Fibroblast of lung (primary cell): ENCODE measurements at regions not wholly inside any gene's neighbourhood (a gene's known extent, or its start where the extent isn't known, plus 50 kb on each side); places are given as distances from the start of the nearest gene placed in this dataset.

Experiments used
- DNase-seq, 2 donors: peaks; one replicate each; pipeline versions ENCODE4 v3.0.0 to v3.0.0-alpha.2; 2010; ENCODE audit warnings: low read depth in 2 of 2
- H2AFZ ChIP-seq: 2 replicates; pipeline ENCODE4 v1.5.1; 2012; ENCODE audit warnings: low read length, control low read depth, inconsistent platforms
- H3K27ac ChIP-seq: 2 replicates; pipeline ENCODE4 v1.5.1; 2011; ENCODE audit warnings: low read length, control low read depth; ENCODE audit not compliant: insufficient read depth
- H3K27me3 ChIP-seq: 2 replicates; pipeline ENCODE4 v1.5.1; 2011; ENCODE audit warnings: mild to moderate bottlenecking, low read length; ENCODE audit not compliant: control insufficient read depth, insufficient read depth
- H3K36me3 ChIP-seq: 2 replicates; pipeline ENCODE4 v1.5.1; 2011; ENCODE audit warnings: low read length; ENCODE audit not compliant: control insufficient read depth, insufficient read depth
- H3K4me1 ChIP-seq: 2 replicates; pipeline ENCODE4 v1.5.1; 2011; ENCODE audit warnings: low read length; ENCODE audit not compliant: control insufficient read depth, insufficient read depth; ENCODE audit errors: extremely low read depth
- H3K4me2 ChIP-seq: 2 replicates; pipeline ENCODE4 v1.5.1; 2011; ENCODE audit warnings: low read length, control low read depth; ENCODE audit not compliant: insufficient read depth; ENCODE audit errors: extremely low read depth
- H3K4me3 ChIP-seq, 4 experiments: fragments of 200-600 bp in 1 of 4; sonication (generic) in 1 of 4; replicated peaks in 1 of 4; 2 replicates each; pipeline ENCODE4 v1.5.1; 2011 to 2016; ENCODE audit warnings: low read length in 4 of 4, low read depth in 3 of 4, mild to moderate bottlenecking in 3 of 4, control low read depth in 2 of 4, inconsistent platforms in 1 of 4, mixed read lengths in 1 of 4; ENCODE audit not compliant: insufficient read depth in 1 of 4; ENCODE audit errors: control extremely low read depth in 1 of 4
- H3K79me2 ChIP-seq: 2 replicates; pipeline ENCODE4 v1.5.1; 2012; ENCODE audit warnings: mild to moderate bottlenecking, low read length, inconsistent platforms; ENCODE audit not compliant: control insufficient read depth, insufficient read depth
- H3K9ac ChIP-seq: 2 replicates; pipeline ENCODE4 v1.5.1; 2011; ENCODE audit warnings: mild to moderate bottlenecking, low read length, control low read depth; ENCODE audit not compliant: insufficient read depth
- H3K9me3 ChIP-seq: 2 replicates; pipeline ENCODE4 v1.5.1; 2012; ENCODE audit warnings: low read depth, low read length; ENCODE audit not compliant: control insufficient read depth, insufficient read depth
- H4K20me1 ChIP-seq: 2 replicates; pipeline ENCODE4 v1.5.1; 2011; ENCODE audit warnings: low read length; ENCODE audit not compliant: control insufficient read depth, insufficient read depth; ENCODE audit errors: extremely low read depth
- CTCF ChIP-seq, 2 donors: IDR thresholded peaks in 1 of 2; conservative IDR thresholded peaks in 1 of 2; 1 replicate in 1 of 2; 2 replicates in 1 of 2; pipeline ENCODE4 v1.5.1; 2011 to 2012; ENCODE audit warnings: low read length in 2 of 2, control low read depth in 1 of 2, inconsistent platforms in 1 of 2, low read depth in 1 of 2, mild to moderate bottlenecking in 1 of 2
- EZH2 ChIP-seq: IDR thresholded peaks from 2 replicates; pipeline ENCODE4 v1.5.1; 2012; ENCODE audit warnings: low read length, control low read depth, mild to moderate bottlenecking; ENCODE audit errors: missing control alignments

GRCh38 chr7:10117815-10118214, 855.9 kb upstream of the PHF14 start:
- H2AFZ ChIP-seq = no peak overlapping the region
- TF ChIP-seq EZH2 (no peak), CTCF (conservative IDR thresholded peaks at IDR 0.05 in 1 of 2, IDR thresholded peaks at IDR 0.05 in 1 of 2; ENCODE audit: low read depth in 1 of 2, low read length in 2 of 2) (no peak)
- H3K4me2 ChIP-seq = no peak overlapping the region
- H3K9me3 ChIP-seq = no peaks in the 10 kb centered on the region
- no peak overlapping the region for H3K9ac ChIP-seq
- no peaks in the 10 kb centered on the region for H3K27me3 ChIP-seq
- no peak for DNase-seq
- H3K79me2 ChIP-seq = no peaks in the 10 kb centered on the region
- no peak overlapping the region for H3K27ac ChIP-seq
- H3K36me3 ChIP-seq = no peaks in the 10 kb centered on the region
- no peak overlapping the region for H3K4me3 ChIP-seq
- H4K20me1 ChIP-seq = no peaks in the 10 kb centered on the region
- H3K4me1 ChIP-seq = no peaks in the 10 kb centered on the region

GRCh38 chr7:10120936-10121335, 852.7 kb upstream of the PHF14 start:
- Histone ChIP-seq H3K79me2 (no peaks in the 10 kb centered on the region), H3K9ac (no peak overlapping the region), H3K9me3 (no peaks in the 10 kb centered on the region), H3K4me1 (no peaks in the 10 kb centered on the region), H3K27ac (no peak overlapping the region), H3K36me3 (no peaks in the 10 kb centered on the region), H3K4me2 (no peak overlapping the region), H4K20me1 (no peaks in the 10 kb centered on the region), H2AFZ (no peak overlapping the region), H3K4me3 (no peak overlapping the region), H3K27me3 (no peaks in the 10 kb centered on the region)
- TF ChIP-seq CTCF (conservative IDR thresholded peaks at IDR 0.05 in 1 of 2, IDR thresholded peaks at IDR 0.05 in 1 of 2; ENCODE audit: low read depth in 1 of 2, low read length in 2 of 2) (no peak), EZH2 (no peak)
- DNase-seq = no peak

GRCh38 chr7:10121631-10122030, 852.0 kb upstream of the PHF14 start:
- Histone ChIP-seq H3K4me3 (no peak overlapping the region), H3K9ac (no peak overlapping the region), H3K27me3 (no peaks in the 10 kb centered on the region), H3K27ac (no peak overlapping the region), H3K4me2 (no peak overlapping the region), H4K20me1 (no peaks in the 10 kb centered on the region), H3K36me3 (no peaks in the 10 kb centered on the region), H3K4me1 (no peaks in the 10 kb centered on the region), H3K9me3 (no peaks in the 10 kb centered on the region), H2AFZ (no peak overlapping the region), H3K79me2 (no peaks in the 10 kb centered on the region)
- no peak for TF ChIP-seq CTCF (conservative IDR thresholded peaks at IDR 0.05 in 1 of 2, IDR thresholded peaks at IDR 0.05 in 1 of 2; ENCODE audit: low read depth in 1 of 2, low read length in 2 of 2)
- TF ChIP-seq EZH2 = no peak
- no peak for DNase-seq
